A673 (cell line): ENCODE measurements at regions not wholly inside any gene's neighbourhood (a gene's known extent, or its start where the extent isn't known, plus 50 kb on each side); places are given as distances from the start of the nearest gene placed in this dataset.

Source experiments
- CTCF ChIP-seq: fragments of 300-800, 200-600 bp; sonication (generic); conservative IDR thresholded peaks from 2 replicates; pipeline ENCODE4 v1.5.1; 2017; ENCODE audit warnings: low read depth, mild to moderate bottlenecking, antibody characterized with exemption, low read length, moderate library complexity, mixed read lengths
- EZH2 ChIP-seq: fragments of 200-600 bp; sonication (generic); IDR thresholded peaks from 2 replicates; pipeline ENCODE4 v1.6.1; 2017; ENCODE audit warnings: borderline replicate concordance, low read depth, mild to moderate bottlenecking, mixed read lengths, antibody characterized with exemption, low read length; ENCODE audit not compliant: poor library complexity, severe bottlenecking

GRCh38 chr7:46834921-46835320, 747.0 kb downstream of the TNS3 start:
- no peak for TF ChIP-seq EZH2
- TF ChIP-seq CTCF = no peak
